Epithelial cell of esophagus (primary cell): ENCODE measurements at regions not wholly inside any gene's neighbourhood (a gene's known extent, or its start where the extent isn't known, plus 50 kb on each side); places are given as distances from the start of the nearest gene placed in this dataset.

Experiments used
- DNase-seq: peaks from one replicate; pipeline ENCODE4 v3.0.0; 2010; ENCODE audit warnings: low read depth
- H3K4me3 ChIP-seq: 2 replicates; pipeline ENCODE4 v1.5.1; 2011; ENCODE audit warnings: mild to moderate bottlenecking, low read length, control low read depth
- TF ChIP-seq, protein P1 (sequence below): IDR thresholded peaks from 2 replicates; pipeline ENCODE4 v1.5.1; 2011; ENCODE audit warnings: low read depth, mild to moderate bottlenecking, low read length, control low read depth, inconsistent platforms; ENCODE audit not compliant: insufficient read depth; ENCODE audit errors: missing control alignments

DNA sequence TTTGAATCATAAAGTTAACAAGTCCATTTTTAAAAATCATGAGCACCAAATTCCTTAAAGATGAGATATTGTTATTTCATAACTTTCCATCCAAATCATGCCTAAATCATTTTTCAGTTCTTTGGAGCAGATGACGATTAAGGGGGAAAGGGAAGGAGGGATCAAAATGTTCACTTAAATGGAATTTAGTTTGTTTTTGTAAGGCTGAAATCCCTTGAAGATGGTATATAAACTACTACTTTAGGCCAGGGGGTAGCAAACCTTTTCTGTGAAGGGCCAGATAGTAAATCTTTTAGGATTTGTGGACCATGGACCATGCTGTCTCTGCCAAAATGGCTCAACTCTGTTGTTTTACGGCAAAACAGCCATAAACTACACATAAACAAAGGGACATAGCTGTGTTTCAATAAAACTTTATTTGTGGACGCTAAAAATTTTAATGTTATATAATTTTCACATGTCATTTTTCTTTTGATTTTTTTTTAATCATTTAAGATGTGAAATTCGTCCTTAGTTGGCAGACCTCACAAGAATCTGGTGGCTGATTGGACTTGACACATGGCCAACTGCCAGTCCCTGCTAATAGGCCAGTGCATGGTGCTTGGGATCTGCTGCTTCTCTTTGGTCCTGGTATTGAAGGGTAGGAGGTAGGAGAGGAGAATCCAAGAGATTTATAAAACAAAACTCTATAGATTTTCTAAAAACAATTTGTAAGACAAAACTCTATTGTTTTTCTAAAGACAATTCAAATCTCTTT, 52.0 kb upstream of the RTN4 start:
- TF ChIP-seq, protein P1, sequence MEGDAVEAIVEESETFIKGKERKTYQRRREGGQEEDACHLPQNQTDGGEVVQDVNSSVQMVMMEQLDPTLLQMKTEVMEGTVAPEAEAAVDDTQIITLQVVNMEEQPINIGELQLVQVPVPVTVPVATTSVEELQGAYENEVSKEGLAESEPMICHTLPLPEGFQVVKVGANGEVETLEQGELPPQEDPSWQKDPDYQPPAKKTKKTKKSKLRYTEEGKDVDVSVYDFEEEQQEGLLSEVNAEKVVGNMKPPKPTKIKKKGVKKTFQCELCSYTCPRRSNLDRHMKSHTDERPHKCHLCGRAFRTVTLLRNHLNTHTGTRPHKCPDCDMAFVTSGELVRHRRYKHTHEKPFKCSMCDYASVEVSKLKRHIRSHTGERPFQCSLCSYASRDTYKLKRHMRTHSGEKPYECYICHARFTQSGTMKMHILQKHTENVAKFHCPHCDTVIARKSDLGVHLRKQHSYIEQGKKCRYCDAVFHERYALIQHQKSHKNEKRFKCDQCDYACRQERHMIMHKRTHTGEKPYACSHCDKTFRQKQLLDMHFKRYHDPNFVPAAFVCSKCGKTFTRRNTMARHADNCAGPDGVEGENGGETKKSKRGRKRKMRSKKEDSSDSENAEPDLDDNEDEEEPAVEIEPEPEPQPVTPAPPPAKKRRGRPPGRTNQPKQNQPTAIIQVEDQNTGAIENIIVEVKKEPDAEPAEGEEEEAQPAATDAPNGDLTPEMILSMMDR, result no peak
- DNase-seq, result peak; percentile 66
- H3K4me3 ChIP-seq, result no peak overlapping the region

DNA sequence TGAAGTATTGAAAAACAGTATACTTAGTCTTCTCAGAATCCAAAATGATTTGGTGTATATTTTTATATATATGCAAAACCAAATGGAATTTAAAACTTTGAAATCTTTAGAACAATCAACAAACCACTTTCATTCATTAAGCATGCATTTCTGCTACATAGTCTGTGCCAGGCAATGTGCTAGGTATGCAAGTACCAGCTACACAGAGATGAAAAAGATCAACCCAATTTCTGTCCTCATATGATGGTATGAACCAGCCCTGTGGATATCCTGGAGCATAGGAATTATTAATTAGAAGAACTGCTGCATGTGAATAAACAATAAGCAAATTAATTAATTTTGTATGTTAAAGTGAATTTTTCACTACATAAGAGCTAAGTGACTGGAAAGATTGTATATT, 51.2 kb upstream of the RTN4 start:
- no peak for DNase-seq
- TF ChIP-seq, protein P1, result no peak
- H3K4me3 ChIP-seq, result no peak overlapping the region

DNA sequence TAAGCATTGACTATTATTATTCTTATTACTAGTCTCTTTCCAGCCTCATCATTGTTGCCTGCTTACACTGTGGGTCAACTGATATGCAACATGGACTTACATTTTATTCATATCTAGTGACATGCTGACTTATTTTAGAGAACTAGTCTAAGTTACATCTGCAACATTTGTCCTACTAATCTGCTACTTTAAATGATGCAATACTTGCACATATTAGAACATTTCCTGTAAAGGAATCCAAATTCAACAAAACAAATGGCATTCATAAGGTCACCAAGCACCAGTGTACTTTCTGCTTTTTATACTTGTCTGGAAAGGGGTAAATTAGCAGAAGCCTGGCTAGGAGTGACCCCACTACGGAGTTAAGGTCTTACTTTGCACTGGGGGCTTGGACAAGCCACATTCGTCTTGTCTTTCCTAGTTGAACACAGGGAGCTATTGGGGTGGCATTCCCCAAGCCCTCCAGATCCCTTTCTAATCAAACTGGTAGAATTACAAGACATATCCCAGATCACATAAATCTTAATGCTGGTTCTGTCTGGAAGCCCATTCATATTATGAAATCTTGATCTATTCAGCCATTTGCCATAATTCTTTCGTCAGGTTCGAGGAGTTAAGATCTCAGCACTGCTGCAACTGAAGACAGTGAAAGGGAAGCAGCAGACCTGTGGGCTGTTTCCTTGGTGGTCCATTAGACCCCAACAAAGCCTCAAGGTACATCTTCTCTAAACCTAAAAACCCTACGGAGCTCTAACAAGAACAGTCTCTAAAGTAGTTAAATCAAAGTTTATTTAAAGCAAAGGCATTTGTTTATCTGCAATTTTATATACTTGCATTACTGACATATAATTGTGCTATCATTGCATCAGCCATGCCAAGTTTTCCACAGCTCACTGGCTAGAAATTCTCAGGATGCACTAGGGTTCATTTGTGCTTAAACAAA, 49.9 kb upstream of the RTN4 start:
- DNase-seq, result peak; percentile 25
- H3K4me3 ChIP-seq, result no peak overlapping the region
- TF ChIP-seq, protein P1, result no peak
